Heart right ventricle (tissue), 16 donors: ENCODE measurements at regions not wholly inside any gene's neighbourhood (a gene's known extent, or its start where the extent isn't known, plus 50 kb on each side); places are given as distances from the start of the nearest gene placed in this dataset.
A peak's percentile ranks its signal among the peaks of the same experiment; 100 is the strongest.
"Not testable (repeated sequence)": the region's sequence is repeated elsewhere in the genome, so short reads cannot be mapped to it uniquely, and the experiment has no call there.

ENCODE experiments used
- ATAC-seq, 8 donors: fragments of 200-7000 bp; cut with Tn5 transposase; one replicate each; pipeline ENCODE4 v1.9.1; 2020; ENCODE audit warnings: mild to moderate bottlenecking in 8 of 8, moderate library complexity in 8 of 8, moderate number of reproducible peaks in 1 of 8
- DNase-seq, 2 donors: peaks; one replicate each; pipeline ENCODE4 v3.0.0-alpha.2; 2020
- H3K27ac ChIP-seq, 10 donors: fragments of 200-600 bp; sonication (generic) in 2 of 10; one replicate each; pipeline versions ENCODE4 v1.5.0 to v1.8.0; 2020 to 2022; ENCODE audit warnings: mild to moderate bottlenecking in 3 of 10
- H3K27me3 ChIP-seq, 7 donors: fragments of 200-600 bp; one replicate each; pipeline ENCODE4 v1.8.0; 2021 to 2022; ENCODE audit warnings: mild to moderate bottlenecking in 2 of 7
- H3K36me3 ChIP-seq, 9 donors: fragments of 200-600 bp; sonication (generic) in 1 of 9; one replicate each; pipeline versions ENCODE4 v1.5.0 to v1.8.0; 2020 to 2022; ENCODE audit warnings: mild to moderate bottlenecking in 2 of 9
- H3K4me1 ChIP-seq, 9 donors: fragments of 200-600 bp; sonication (generic) in 1 of 9; one replicate each; pipeline versions ENCODE4 v1.5.0 to v1.8.0; 2020 to 2022; ENCODE audit warnings: mild to moderate bottlenecking in 4 of 9
- H3K4me3 ChIP-seq, 10 donors: fragments of 200-600 bp; sonication (generic) in 2 of 10; one replicate each; pipeline versions ENCODE4 v1.5.0 to v1.8.0; 2020 to 2022; ENCODE audit warnings: mild to moderate bottlenecking in 7 of 10, moderate library complexity in 2 of 10
- H3K9me3 ChIP-seq, 11 donors: fragments of 200-600 bp in 10 of 11; sonication (generic) in 2 of 11; one replicate each; pipeline versions ENCODE4 v1.5.0 to v1.8.0; 2013 to 2022; ENCODE audit warnings: mild to moderate bottlenecking in 2 of 11, control low read depth in 1 of 11, moderate library complexity in 1 of 11
- WGBS, 2 donors: extraction: QIAGEN DNeasy Blood & Tissue Kit; methylation state at CpG; one replicate each; pipeline ENCODE4 v1.1.7; 2013; ENCODE audit warnings: inconsistent platforms in 1 of 2; 5-methylcytosine and 5-hydroxymethylcytosine counted together
- intact Hi-C, 10 donors: fragments of 100-400 bp; cut with DNase I; formaldehyde crosslinking; loops; one replicate each; pipeline versions ENCODE4 v1.11.1 to v1.14.2; 2022
- TF ChIP-seq, protein P1 (sequence below), 9 donors: fragments of 200-600 bp; sonication (generic) in 2 of 9; IDR thresholded peaks; one replicate each; pipeline versions ENCODE4 v1.5.0 to v1.8.0; 2021 to 2022; ENCODE audit warnings: antibody characterized with exemption in 9 of 9, mild to moderate bottlenecking in 5 of 9, moderate library complexity in 1 of 9
- donor health status: Arrhythmogenic right ventricular cardiomyopathy.
- donor health status: ischemic (EF 13 %, LVEDD 7.1; RV severe dilation, severe dysfunction).
- donor health status: healthy with polysubstance abuse.
- donor health status: DM: no; HTN: yes; CAD: no.
- donor health status: DM: no; HTN: no; CAD: no.
- donor health status: ischemic (EF 25% LVEDD 6.9; RV normal size, moderate dysfunction).
- donor health status: ischemic (EF 25% LVEDD 5.7; RV mildly dilated, moderate dysfunction).
- donor health status: healthy.
- donor health status: DM: yes; HTN: yes; CAD: no.
- donor health status: Ischemic cardiomyopathy.
- donor health status: ischemic (EF 35%, LVEDD 5.7; RV mildly dilated, moderate dysfunction).
- donor health status: nonischemic (EF 11% LVEDD 7.7; RV severe dilation, severe dysfunction).
- donor health status: DM: yes; HTN: yes; CAD: no.
- donor health status: PGD.
- donor health status: ischemic (EF 29% LVEDD 5.4; RV normal size, mild dysfunction).
- donor health status: nonischemic (EF 23%, LVEDD 6.1; RV moderate dilation, normal function).

DNA sequence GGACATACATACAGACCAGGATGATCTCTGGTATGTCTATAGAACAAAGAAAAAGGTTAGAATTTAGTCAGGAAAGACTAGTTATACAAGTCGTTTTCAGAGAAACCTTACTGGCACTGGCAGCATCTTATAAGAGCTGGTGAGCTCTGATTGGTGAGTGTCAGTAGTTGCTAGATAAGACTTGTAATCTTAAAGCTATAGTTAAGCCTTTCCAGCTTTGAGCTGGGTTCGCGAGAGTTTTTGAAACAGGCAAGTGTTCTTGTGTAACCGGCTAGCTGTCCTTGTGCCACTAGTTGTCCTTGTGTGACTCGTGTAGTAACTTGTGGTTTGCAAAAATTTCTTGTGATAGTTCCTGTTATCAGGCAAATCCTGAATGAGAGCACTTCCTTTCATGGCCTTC lies 740.9 kb downstream of the GALC start:
- Histone ChIP-seq H3K27ac (no peak overlapping the region), H3K4me1 (peaks cover 0 to 5% (median 0%) of the 10 kb centered on the region in 9 donors), H3K27me3 (no peaks in the 10 kb centered on the region), H3K4me3 (no peak overlapping the region), H3K9me3 (peaks cover 0 to 10% (median 0%) of the 10 kb centered on the region in 11 donors), H3K36me3 (no peaks in the 10 kb centered on the region)
- ATAC-seq (no peak), DNase-seq (no peak)
- 49 to 62% methylated on average over 5 of the region's 5 CpGs for WGBS, 2 donors
- TF ChIP-seq, protein P1, sequence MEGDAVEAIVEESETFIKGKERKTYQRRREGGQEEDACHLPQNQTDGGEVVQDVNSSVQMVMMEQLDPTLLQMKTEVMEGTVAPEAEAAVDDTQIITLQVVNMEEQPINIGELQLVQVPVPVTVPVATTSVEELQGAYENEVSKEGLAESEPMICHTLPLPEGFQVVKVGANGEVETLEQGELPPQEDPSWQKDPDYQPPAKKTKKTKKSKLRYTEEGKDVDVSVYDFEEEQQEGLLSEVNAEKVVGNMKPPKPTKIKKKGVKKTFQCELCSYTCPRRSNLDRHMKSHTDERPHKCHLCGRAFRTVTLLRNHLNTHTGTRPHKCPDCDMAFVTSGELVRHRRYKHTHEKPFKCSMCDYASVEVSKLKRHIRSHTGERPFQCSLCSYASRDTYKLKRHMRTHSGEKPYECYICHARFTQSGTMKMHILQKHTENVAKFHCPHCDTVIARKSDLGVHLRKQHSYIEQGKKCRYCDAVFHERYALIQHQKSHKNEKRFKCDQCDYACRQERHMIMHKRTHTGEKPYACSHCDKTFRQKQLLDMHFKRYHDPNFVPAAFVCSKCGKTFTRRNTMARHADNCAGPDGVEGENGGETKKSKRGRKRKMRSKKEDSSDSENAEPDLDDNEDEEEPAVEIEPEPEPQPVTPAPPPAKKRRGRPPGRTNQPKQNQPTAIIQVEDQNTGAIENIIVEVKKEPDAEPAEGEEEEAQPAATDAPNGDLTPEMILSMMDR (IDR thresholded peaks at IDR 0.05), result no peak
- intact Hi-C loops, result no loop called here

DNA sequence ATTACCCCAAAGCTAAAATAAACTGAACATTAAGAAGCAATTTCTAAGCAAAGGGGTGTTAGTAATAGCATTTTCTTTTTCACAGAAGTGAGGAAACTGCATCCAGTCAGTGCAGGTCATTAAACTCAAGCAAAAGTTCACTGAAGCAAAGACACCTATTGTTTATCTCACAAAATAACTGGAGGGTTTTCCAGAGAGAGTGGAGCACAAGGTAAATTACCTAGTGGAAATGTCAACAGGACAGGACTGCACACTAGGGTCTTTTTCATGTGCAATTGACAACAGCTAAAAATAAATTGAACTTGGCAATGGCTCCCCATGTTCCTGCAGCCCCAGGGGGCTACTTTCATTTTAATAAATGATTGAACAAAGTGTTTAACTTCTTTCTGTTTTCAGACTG lies 742.0 kb downstream of the GALC start:
- H3K4me3 ChIP-seq, result no peak overlapping the region
- ATAC-seq (no peak), DNase-seq (no peak)
- H3K27me3 ChIP-seq, result no peaks in the 10 kb centered on the region
- no peak overlapping the region for H3K27ac ChIP-seq
- H3K4me1 ChIP-seq, result peaks cover 0 to 5% (median 0%) of the 10 kb centered on the region in 9 donors
- peaks cover 0 to 16% (median 0%) of the 10 kb centered on the region in 11 donors for H3K9me3 ChIP-seq
- intact Hi-C loops, result no loop called here
- no peaks in the 10 kb centered on the region for H3K36me3 ChIP-seq
- TF ChIP-seq, protein P1 (IDR thresholded peaks at IDR 0.05), result no peak

DNA sequence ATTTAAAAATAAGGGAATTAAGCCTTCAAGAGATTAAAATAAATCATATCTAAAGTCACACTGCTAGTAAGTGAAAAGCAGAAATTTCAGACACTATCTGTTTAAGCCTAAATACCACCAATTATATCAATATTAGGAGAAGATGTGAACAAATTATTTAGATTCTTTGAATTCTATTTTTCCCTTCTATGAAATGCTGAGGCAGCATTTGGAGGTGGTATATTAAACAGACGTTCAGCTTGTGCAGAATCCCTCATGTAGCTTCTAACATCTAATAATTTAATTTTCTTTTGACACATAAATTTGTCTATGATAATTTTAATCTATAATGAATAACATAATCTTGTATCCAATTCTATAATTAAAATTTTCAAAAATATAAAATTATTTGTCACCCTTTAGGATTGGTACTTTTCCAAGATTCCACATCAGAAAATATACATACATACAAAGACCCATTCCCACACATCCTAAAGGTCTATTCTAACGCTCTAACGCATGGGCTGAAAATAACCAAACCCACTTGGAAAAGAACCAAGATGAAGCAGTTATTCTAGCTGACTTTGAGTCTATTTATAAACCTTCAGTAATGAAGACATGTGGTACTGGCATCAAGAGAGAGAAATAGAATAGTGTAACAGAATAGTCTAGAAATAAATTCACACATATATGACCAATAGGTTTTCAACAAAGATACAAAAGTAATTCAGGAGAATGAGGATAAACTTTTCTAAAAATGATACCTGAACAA lies 751.8 kb downstream of the GALC start:
- Histone ChIP-seq H3K4me3 (no peak overlapping the region), H3K4me1 (peaks cover 0 to 8% (median 0%) of the 10 kb centered on the region in 9 donors), H3K27ac (no peak overlapping the region), H3K27me3 (no peaks in the 10 kb centered on the region), H3K9me3 (peaks cover 0 to 2% (median 0%) of the 10 kb centered on the region in 11 donors), H3K36me3 (no peaks in the 10 kb centered on the region)
- DNase-seq (no peak), ATAC-seq (peak; percentile 55 to 99 (median 82))
- WGBS, 2 donors, result 21 to 34% methylated on average over 3 of the region's 3 CpGs
- intact Hi-C loops, result no loop called here
- TF ChIP-seq, protein P1 (IDR thresholded peaks at IDR 0.05), result no peak

DNA sequence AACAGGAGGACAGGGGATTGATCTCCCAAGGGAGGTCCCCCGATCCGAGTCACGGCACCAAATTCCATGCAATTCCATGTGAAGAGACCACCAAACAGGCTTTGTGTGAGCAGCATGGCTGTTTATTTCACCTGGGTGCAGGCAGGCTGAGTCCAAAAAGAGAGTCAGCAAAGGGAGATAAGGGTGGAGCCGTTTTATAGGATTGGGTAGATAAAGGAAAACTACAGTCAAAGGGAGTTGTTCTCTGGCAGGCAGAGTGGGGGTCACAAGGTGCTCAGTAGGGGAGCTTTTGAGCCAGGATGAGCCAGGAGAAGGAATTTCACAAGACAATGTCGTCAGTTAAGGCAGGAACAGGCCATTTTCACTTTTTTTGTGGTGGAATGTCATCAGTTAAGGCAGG lies 752.7 kb downstream of the GALC start:
- H3K27me3 ChIP-seq, H3K9me3 ChIP-seq, intact Hi-C loops, H3K4me3 ChIP-seq, DNase-seq, H3K36me3 ChIP-seq, H3K27ac ChIP-seq, H3K4me1 ChIP-seq, ATAC-seq: not testable (repeated sequence)
- 41 to 59% methylated on average over 5 of the region's 5 CpGs for WGBS, 2 donors

DNA sequence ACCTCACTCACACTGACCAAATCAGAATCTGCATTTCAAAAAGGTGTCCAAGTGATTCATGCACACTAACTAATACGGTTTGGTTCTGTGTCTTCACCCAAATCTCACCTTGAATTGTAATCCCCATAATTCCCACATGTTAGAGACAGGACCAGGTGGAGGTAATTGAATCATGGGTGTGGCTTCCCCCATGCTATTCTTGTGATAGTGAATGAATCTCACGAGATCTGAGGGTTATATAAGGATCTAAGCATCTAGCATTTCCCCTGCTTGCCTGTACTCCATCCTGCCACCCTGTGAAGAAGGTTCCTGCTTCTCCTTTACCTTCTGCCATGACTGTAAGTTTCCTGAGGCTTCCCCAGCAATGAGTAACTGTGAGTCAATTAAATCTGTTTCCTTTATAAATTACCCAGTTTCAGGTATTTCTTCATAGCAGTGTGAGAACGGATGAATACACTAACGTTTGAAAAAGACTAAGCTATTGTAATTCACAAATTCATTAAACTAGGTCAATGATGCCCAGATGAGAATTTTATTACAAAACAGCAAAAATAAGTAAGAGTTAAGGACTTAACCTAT lies 759.1 kb downstream of the GALC start:
- Histone ChIP-seq H3K4me1 (no peaks in the 10 kb centered on the region), H3K4me3 (no peak overlapping the region), H3K36me3 (no peaks in the 10 kb centered on the region), H3K27me3 (no peaks in the 10 kb centered on the region), H3K9me3 (peaks cover 0 to 14% (median 0%) of the 10 kb centered on the region in 11 donors), H3K27ac (no peak overlapping the region)
- ATAC-seq, result no peak
- 65 to 71% methylated on average over 4 of the region's 4 CpGs for WGBS, 2 donors
- intact Hi-C loops, result no loop called here
- no peak for DNase-seq
- TF ChIP-seq, protein P1 (IDR thresholded peaks at IDR 0.05), result no peak
